Fibroblast of lung (primary cell): ENCODE measurements at regions not wholly inside any gene's neighbourhood (a gene's known extent, or its start where the extent isn't known, plus 50 kb on each side); places are given as distances from the start of the nearest gene placed in this dataset.

Experiments used
- EZH2 ChIP-seq: IDR thresholded peaks from 2 replicates; pipeline ENCODE4 v1.5.1; 2012; ENCODE audit warnings: low read length, control low read depth, mild to moderate bottlenecking; ENCODE audit errors: missing control alignments
- TF ChIP-seq, protein P1 (sequence below), 2 donors: IDR thresholded peaks in 1 of 2; conservative IDR thresholded peaks in 1 of 2; 1 replicate in 1 of 2; 2 replicates in 1 of 2; pipeline ENCODE4 v1.5.1; 2011 to 2012; ENCODE audit warnings: low read length in 2 of 2, control low read depth in 1 of 2, inconsistent platforms in 1 of 2, low read depth in 1 of 2, mild to moderate bottlenecking in 1 of 2

DNA sequence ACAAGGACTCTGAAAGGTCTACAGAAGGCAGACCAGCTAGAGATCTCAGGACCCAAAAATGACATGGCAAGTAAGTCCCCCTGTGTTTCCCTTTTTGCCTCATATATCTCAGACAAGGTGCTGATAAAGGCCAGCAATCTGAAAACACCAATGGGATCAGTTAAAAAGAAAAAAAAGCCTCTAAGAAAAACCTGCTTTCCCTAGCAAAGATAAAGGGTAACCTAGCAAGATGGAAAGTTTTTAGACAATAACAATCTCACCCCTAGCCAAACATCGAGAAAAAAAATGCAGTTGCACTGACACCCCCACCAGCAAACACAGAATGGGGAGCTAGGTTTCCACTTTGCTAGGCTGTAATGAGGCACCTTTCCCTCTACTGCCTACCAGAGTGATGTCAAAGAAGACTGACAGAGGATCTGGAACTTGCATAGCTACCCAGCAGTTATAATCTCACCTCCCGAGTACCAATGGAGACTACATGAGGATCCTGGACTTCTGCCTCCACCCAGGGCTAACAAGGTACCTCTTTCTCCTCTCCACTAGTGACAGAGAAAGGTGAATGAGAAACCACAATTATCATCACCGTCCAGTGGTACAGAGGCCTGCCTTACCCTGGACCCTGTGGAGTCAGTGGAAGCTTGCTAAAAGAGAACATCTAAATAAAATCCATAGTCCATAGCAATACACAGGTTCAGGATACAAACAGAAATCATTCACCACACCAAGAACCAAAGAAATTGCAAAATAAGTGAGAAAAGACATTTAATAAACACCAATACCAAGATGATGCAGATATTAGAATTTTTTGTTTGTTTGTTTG, 240.8 kb downstream of the ARHGAP12 start:
- TF ChIP-seq EZH2, result no peak
- TF ChIP-seq, protein P1, sequence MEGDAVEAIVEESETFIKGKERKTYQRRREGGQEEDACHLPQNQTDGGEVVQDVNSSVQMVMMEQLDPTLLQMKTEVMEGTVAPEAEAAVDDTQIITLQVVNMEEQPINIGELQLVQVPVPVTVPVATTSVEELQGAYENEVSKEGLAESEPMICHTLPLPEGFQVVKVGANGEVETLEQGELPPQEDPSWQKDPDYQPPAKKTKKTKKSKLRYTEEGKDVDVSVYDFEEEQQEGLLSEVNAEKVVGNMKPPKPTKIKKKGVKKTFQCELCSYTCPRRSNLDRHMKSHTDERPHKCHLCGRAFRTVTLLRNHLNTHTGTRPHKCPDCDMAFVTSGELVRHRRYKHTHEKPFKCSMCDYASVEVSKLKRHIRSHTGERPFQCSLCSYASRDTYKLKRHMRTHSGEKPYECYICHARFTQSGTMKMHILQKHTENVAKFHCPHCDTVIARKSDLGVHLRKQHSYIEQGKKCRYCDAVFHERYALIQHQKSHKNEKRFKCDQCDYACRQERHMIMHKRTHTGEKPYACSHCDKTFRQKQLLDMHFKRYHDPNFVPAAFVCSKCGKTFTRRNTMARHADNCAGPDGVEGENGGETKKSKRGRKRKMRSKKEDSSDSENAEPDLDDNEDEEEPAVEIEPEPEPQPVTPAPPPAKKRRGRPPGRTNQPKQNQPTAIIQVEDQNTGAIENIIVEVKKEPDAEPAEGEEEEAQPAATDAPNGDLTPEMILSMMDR (conservative IDR thresholded peaks at IDR 0.05 in 1 of 2, IDR thresholded peaks at IDR 0.05 in 1 of 2; ENCODE audit: low read depth in 1 of 2, low read length in 2 of 2), result no peak
